GM12878 (cell line): ENCODE measurements at regions not wholly inside any gene's neighbourhood (a gene's known extent, or its start where the extent isn't known, plus 50 kb on each side); places are given as distances from the start of the nearest gene placed in this dataset.

Experiments used
- CREB1 ChIP-seq: IDR thresholded peaks from 2 replicates; pipeline ENCODE4 v1.6.1; 2012; ENCODE audit warnings: low read depth, mild to moderate bottlenecking, inconsistent platforms
- EZH2 ChIP-seq: IDR thresholded peaks from 2 replicates; pipeline ENCODE4 v1.6.1; 2012; ENCODE audit warnings: low read depth, mild to moderate bottlenecking, control low read depth, inconsistent platforms, low read length, borderline replicate concordance; ENCODE audit not compliant: control insufficient read depth
- NRF1 ChIP-seq: conservative IDR thresholded peaks from 2 replicates; pipeline ENCODE4 v1.6.1; 2011; ENCODE audit warnings: mild to moderate bottlenecking, low read depth, low read length, improper control_type of control experiment
- POLR2A ChIP-seq: IDR thresholded peaks from 2 replicates; pipeline ENCODE4 v1.6.1; 2011; ENCODE audit warnings: low read depth, mild to moderate bottlenecking, low read length
- RFX5 ChIP-seq: IDR thresholded peaks from 2 replicates; pipeline ENCODE4 v1.6.1; 2011; ENCODE audit warnings: low read depth, low read length, improper control_type of control experiment
- SIN3A ChIP-seq: IDR thresholded peaks from 2 replicates; pipeline ENCODE4 v1.6.1; 2012; ENCODE audit warnings: low read depth, low read length, improper control_type of control experiment
- ZNF592 ChIP-seq: fragments of 450-650 bp; IDR thresholded peaks from 2 replicates; pipeline ENCODE4 v1.6.1; 2017; ENCODE audit warnings: mild to moderate bottlenecking, moderate library complexity
- TF ChIP-seq, protein P1 (sequence below), 3 experiments: IDR thresholded peaks in 2 of 3; conservative IDR thresholded peaks in 1 of 3; 2 replicates each; pipeline ENCODE4 v1.5.1; 2011; ENCODE audit warnings: low read depth in 3 of 3, low read length in 3 of 3, mild to moderate bottlenecking in 3 of 3, control low read depth in 2 of 3, moderate library complexity in 2 of 3, inconsistent platforms in 1 of 3, mixed read lengths in 1 of 3; ENCODE audit not compliant: control insufficient read depth in 2 of 3, insufficient read depth in 1 of 3; ENCODE audit errors: extremely low read depth in 1 of 3

DNA sequence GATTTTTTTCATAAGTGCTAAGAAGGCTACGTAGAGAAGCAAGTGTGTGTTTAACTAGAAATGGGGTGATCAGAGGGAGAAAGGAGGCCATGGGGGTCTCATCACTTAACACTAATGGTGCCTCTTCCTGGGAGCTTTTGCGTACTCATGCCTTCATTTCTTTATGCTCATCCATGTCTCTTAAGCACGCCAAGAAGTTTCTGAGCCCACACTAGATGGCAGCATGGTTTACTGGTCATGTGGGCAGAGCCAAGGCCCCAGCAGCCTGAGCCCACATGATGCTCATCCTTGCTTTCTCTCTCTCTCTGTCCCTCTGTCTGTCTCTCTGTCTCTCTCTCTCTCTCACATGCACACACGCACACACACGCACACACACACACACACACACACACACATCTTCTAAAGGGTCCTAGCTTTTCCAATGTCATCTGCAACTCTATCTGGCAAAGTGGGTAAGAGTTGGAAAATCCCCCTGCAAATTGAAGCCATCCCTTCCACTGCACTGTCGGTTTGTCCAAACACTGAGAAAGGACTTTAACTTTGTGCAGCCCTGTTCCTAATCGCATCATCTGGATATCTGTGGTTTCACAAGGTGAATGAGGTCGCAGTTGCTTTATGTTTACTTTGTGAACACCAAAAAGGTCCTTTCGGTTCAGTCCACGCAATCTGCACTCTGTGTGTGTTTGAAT, 137.1 kb upstream of the CCDC68 start:
- TF ChIP-seq SIN3A (no peak), POLR2A (no peak), RFX5 (no peak), NRF1 (no peak), CREB1 (no peak), ZNF592 (no peak), EZH2 (no peak)
- TF ChIP-seq, protein P1, sequence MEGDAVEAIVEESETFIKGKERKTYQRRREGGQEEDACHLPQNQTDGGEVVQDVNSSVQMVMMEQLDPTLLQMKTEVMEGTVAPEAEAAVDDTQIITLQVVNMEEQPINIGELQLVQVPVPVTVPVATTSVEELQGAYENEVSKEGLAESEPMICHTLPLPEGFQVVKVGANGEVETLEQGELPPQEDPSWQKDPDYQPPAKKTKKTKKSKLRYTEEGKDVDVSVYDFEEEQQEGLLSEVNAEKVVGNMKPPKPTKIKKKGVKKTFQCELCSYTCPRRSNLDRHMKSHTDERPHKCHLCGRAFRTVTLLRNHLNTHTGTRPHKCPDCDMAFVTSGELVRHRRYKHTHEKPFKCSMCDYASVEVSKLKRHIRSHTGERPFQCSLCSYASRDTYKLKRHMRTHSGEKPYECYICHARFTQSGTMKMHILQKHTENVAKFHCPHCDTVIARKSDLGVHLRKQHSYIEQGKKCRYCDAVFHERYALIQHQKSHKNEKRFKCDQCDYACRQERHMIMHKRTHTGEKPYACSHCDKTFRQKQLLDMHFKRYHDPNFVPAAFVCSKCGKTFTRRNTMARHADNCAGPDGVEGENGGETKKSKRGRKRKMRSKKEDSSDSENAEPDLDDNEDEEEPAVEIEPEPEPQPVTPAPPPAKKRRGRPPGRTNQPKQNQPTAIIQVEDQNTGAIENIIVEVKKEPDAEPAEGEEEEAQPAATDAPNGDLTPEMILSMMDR (IDR thresholded peaks at IDR 0.05 in 2 of 3, conservative IDR thresholded peaks at IDR 0.05 in 1 of 3; ENCODE audit: control insufficient read depth in 2 of 3, extremely low read depth in 1 of 3, insufficient read depth in 1 of 3, low read depth in 3 of 3, low read length in 3 of 3) = peak; percentile 32 to 50 (median 39); a peak in 5 of 6 replicates
